ENCODE measurements at regions not wholly inside any gene's neighbourhood (a gene's known extent, or its start where the extent isn't known, plus 50 kb on each side); places are given as distances from the start of the nearest gene placed in this dataset.

DNA sequence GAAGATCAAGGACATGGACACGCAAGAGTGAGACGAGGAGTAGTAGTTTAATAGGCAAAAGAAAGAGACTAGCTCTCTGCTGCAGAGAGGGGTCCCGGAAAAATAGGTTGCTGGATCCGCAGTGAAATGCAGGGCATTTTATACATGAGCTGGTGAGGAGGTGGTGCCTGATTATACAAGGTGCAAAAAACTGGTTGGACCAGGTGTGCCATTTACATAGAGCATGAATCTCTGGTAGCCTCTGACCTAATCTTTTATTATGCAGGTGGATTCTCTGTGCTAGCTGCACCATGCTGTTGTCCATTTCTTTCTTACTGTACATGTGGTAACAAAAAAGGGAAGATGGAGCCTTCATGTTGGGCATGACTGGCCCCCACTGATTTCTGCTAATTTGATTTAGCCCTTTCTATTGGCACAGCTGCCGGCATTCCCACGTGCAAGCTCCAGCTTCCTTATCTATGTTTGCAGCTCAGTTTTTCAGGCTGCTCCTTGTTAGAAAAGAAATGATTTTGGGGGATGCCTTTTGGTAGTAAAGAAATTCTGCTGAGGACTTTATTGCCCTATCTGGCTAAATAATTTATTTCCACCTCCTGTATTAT, 548.1 kb downstream of the BRINP3 start:
- Histone ChIP-seq H3K36me3 (replicated peaks in 1 of 2; ENCODE audit: insufficient read depth in 1 of 2, low read depth in 2 of 2) (no peaks in the 10 kb centered on the region), H3K9me3 (no peaks in the 10 kb centered on the region), H3K4me1 (peaks cover 3% of the 10 kb centered on the region), H3K27ac (no peak overlapping the region), H3K27me3 (no peaks in the 10 kb centered on the region), H3K4me3 (no peak overlapping the region)
- TF ChIP-seq POLR2A (IDR thresholded peaks at IDR 0.05): no peak
- TF ChIP-seq, protein P1, sequence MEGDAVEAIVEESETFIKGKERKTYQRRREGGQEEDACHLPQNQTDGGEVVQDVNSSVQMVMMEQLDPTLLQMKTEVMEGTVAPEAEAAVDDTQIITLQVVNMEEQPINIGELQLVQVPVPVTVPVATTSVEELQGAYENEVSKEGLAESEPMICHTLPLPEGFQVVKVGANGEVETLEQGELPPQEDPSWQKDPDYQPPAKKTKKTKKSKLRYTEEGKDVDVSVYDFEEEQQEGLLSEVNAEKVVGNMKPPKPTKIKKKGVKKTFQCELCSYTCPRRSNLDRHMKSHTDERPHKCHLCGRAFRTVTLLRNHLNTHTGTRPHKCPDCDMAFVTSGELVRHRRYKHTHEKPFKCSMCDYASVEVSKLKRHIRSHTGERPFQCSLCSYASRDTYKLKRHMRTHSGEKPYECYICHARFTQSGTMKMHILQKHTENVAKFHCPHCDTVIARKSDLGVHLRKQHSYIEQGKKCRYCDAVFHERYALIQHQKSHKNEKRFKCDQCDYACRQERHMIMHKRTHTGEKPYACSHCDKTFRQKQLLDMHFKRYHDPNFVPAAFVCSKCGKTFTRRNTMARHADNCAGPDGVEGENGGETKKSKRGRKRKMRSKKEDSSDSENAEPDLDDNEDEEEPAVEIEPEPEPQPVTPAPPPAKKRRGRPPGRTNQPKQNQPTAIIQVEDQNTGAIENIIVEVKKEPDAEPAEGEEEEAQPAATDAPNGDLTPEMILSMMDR (IDR thresholded peaks at IDR 0.05): no peak
- intact Hi-C loops (cut with DNase I): no loop called here
- 49 to 55% methylated on average over 6 of the region's 6 CpGs for WGBS, 2 donors
- DNase-seq (peak; percentile 54 to 78 (median 64)), ATAC-seq (peak; percentile 56)

DNA sequence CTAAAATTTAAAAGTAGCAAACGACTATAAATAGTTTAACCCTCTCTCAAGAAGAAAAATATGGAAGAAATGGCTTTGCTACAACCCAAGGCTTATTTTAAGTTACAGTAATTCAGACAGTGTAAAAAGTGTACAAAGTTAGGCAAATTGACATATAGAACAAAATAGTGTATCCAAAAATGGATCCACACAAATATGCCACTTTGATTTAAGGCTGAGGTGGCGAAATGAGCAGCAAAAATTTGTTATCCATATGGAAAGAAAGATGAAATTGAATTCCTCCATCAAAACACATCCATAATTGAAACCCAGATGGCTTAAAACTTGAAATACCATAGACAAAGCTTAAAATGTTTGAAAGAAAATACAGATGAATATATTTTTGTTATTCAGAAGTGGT, 540.8 kb downstream of the BRINP3 start:
- 64 to 74% methylated on average over 2 of the region's 2 CpGs for WGBS, 2 donors
- no peak for ATAC-seq

DNA sequence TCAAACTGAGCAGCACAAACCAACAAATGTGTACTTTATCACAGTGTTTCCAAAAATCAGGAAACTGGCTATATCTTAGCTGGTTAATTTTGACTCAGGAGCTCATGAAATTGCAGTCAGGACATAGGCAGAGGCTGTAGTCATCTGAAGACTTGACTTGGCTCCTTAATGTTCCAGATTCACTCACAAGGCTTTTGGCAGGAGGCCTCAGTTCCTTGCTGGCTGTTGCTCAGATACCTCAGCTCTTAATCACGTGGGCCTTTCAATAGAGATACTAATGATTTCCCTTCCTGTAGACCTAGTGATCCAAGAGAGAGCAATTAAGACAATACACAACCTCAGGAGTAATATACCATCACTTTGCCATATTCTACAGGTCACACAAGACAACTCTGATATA, 537.7 kb downstream of the BRINP3 start:
- intact Hi-C loops (cut with DNase I): no loop called here
- H3K36me3 ChIP-seq (replicated peaks in 1 of 2; ENCODE audit: insufficient read depth in 1 of 2, low read depth in 2 of 2): no peaks in the 10 kb centered on the region
- no peak overlapping the region for H3K4me3 ChIP-seq
- DNase-seq: peak in 2 of 4 donors; percentile 15 to 17
- 29 to 45% methylated on average over 1 of the region's 1 CpG for WGBS, 2 donors
- H3K9me3 ChIP-seq: no peaks in the 10 kb centered on the region
- TF ChIP-seq POLR2A (IDR thresholded peaks at IDR 0.05): no peak
- TF ChIP-seq, protein P1 (IDR thresholded peaks at IDR 0.05): no peak
- no peak for ATAC-seq
- no peak overlapping the region for H3K27ac ChIP-seq
- H3K4me1 ChIP-seq: no peaks in the 10 kb centered on the region
- H3K27me3 ChIP-seq: no peaks in the 10 kb centered on the region

More for the DNA sequence above, 540.8 kb downstream of the BRINP3 start:
- Histone ChIP-seq H3K36me3 (replicated peaks in 1 of 2; ENCODE audit: insufficient read depth in 1 of 2, low read depth in 2 of 2) (no peaks in the 10 kb centered on the region), H3K27ac (no peak overlapping the region), H3K27me3 (no peaks in the 10 kb centered on the region), H3K9me3 (no peaks in the 10 kb centered on the region), H3K4me3 (no peak overlapping the region), H3K4me1 (no peaks in the 10 kb centered on the region)
- intact Hi-C loops (cut with DNase I): no loop called here
- no peak for DNase-seq
- TF ChIP-seq, protein P1 (IDR thresholded peaks at IDR 0.05): no peak
- no peak for TF ChIP-seq POLR2A (IDR thresholded peaks at IDR 0.05)

DNA sequence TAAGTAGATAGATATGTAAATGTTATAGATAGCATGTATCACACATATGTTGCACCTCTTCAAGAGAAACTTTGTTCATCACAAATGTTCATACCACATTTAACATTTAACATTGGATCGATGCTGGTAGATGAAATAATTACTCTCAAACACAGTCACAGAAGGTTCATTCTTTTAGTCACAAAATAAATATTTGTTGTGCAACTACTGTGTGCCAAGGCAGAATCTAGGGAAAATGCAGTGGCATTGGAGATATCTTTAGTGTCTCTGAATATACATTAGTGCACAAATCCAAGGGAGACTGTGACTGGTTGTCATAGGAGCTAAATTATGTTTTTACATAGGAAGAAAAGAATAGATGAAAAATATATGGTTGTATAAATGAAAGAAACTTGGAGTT, 535.7 kb downstream of the BRINP3 start:
- TF ChIP-seq, protein P1 (IDR thresholded peaks at IDR 0.05): no peak
- TF ChIP-seq POLR2A (IDR thresholded peaks at IDR 0.05): no peak
- H3K27me3 ChIP-seq: no peaks in the 10 kb centered on the region
- H3K27ac ChIP-seq: no peak overlapping the region
- no peak for ATAC-seq
- H3K4me1 ChIP-seq: no peaks in the 10 kb centered on the region
- intact Hi-C loops (cut with DNase I): no loop called here
- DNase-seq: no peak
- no peak overlapping the region for H3K4me3 ChIP-seq
- no peaks in the 10 kb centered on the region for H3K9me3 ChIP-seq
- 38 to 62% methylated on average over 1 of the region's 1 CpG for WGBS, 2 donors
- H3K36me3 ChIP-seq (replicated peaks in 1 of 2; ENCODE audit: insufficient read depth in 1 of 2, low read depth in 2 of 2): no peaks in the 10 kb centered on the region

DNA sequence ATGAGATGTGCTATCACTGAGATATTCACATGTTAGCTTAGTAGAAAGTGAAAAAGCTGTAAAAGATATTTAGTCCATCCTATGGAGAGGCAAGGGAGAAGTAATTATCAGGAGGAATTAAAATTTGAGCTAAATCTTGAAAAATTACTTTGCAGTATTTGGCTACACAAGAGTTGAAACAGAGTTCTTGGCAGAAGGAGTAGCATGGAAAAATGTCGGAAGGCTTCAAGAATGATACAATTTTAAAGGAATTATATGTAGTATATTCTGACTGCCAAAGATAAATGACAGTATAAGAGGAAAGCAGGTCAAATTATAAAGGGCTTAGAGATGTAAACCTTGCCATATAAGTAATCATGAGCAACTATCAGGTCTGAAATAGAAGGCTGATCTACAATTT, 518.9 kb downstream of the BRINP3 start:
- no peak for TF ChIP-seq POLR2A (IDR thresholded peaks at IDR 0.05)
- TF ChIP-seq, protein P1 (IDR thresholded peaks at IDR 0.05): no peak
- Histone ChIP-seq H3K4me1 (no peaks in the 10 kb centered on the region), H3K9me3 (no peaks in the 10 kb centered on the region), H3K36me3 (replicated peaks in 1 of 2; ENCODE audit: insufficient read depth in 1 of 2, low read depth in 2 of 2) (no peaks in the 10 kb centered on the region), H3K4me3 (no peak overlapping the region), H3K27me3 (no peaks in the 10 kb centered on the region), H3K27ac (no peak overlapping the region)
- intact Hi-C loops (cut with DNase I): no loop called here
- no peak for ATAC-seq
- DNase-seq: no peak
- WGBS, 2 donors: 77 to 80% methylated on average over 1 of the region's 1 CpG

Measured in body of pancreas (tissue), 4 donors.